Thymus (tissue), 11 donors: ENCODE measurements at regions not wholly inside any gene's neighbourhood (a gene's known extent, or its start where the extent isn't known, plus 50 kb on each side); places are given as distances from the start of the nearest gene placed in this dataset.

ENCODE experiments used
- DNase-seq, 9 donors: peaks; one replicate each; pipeline ENCODE4 v3.0.0-alpha.2; 2013; ENCODE audit warnings: low spot score in 9 of 9, low read depth in 6 of 9, missing footprints in 1 of 9
- H3K27ac ChIP-seq, 2 donors: one replicate each; pipeline ENCODE4 v1.5.1; 2013; ENCODE audit warnings: control low read depth in 1 of 2, low read depth in 1 of 2, low read length in 1 of 2, mild to moderate bottlenecking in 1 of 2, moderate library complexity in 1 of 2
- H3K27me3 ChIP-seq, 2 donors: one replicate each; pipeline ENCODE4 v1.5.1; 2013; ENCODE audit warnings: low read length in 1 of 2; ENCODE audit not compliant: control insufficient read depth in 2 of 2, insufficient read depth in 1 of 2
- H3K36me3 ChIP-seq, 2 donors: one replicate each; pipeline ENCODE4 v1.5.1; 2013; ENCODE audit warnings: low read length in 1 of 2, mild to moderate bottlenecking in 1 of 2, moderate library complexity in 1 of 2; ENCODE audit not compliant: control insufficient read depth in 2 of 2, insufficient read depth in 2 of 2
- H3K4me1 ChIP-seq, 2 donors: one replicate each; pipeline ENCODE4 v1.5.1; 2013; ENCODE audit warnings: low read length in 2 of 2; ENCODE audit not compliant: control insufficient read depth in 2 of 2, insufficient read depth in 2 of 2
- H3K4me3 ChIP-seq, 2 donors: one replicate each; pipeline ENCODE4 v1.5.1; 2013; ENCODE audit warnings: low read length in 2 of 2, control low read depth in 1 of 2, mild to moderate bottlenecking in 1 of 2
- H3K9me3 ChIP-seq, 2 donors: one replicate each; pipeline ENCODE4 v1.5.1; 2013; ENCODE audit warnings: low read length in 1 of 2, mild to moderate bottlenecking in 1 of 2; ENCODE audit not compliant: control insufficient read depth in 2 of 2, insufficient read depth in 1 of 2
- WGBS: extraction: QIAGEN DNeasy Blood & Tissue Kit; methylation state at CpG from one replicate; pipeline ENCODE4 v1.1.7; 2013; 5-methylcytosine and 5-hydroxymethylcytosine counted together
- donor health status: healthy.

DNA sequence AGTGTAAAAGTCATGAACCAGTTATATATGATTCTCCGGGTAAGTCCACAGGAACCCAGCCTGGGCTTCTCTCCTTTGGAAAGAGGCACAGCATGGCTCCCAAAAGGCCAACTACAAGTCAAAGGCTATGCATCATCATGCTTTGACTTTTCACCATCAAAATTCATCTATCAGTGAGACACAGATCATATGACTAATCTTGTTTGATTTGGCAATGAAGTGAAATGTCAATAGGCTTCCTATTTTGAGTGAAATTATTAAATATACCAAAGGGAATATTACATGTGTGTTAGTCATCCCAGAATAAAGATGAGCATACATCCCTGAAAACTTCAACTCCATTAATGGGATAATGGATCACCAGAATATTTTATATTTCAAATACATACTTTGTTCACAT lies 83.5 kb upstream of the ADGRL2 start:
- Histone ChIP-seq H3K9me3 (no peaks in the 10 kb centered on the region), H3K27ac (no peak overlapping the region), H3K4me1 (no peaks in the 10 kb centered on the region), H3K36me3 (no peaks in the 10 kb centered on the region), H3K4me3 (no peak overlapping the region), H3K27me3 (no peaks in the 10 kb centered on the region)
- 97% methylated on average over 1 of the region's 1 CpG for WGBS
- no peak for DNase-seq

DNA sequence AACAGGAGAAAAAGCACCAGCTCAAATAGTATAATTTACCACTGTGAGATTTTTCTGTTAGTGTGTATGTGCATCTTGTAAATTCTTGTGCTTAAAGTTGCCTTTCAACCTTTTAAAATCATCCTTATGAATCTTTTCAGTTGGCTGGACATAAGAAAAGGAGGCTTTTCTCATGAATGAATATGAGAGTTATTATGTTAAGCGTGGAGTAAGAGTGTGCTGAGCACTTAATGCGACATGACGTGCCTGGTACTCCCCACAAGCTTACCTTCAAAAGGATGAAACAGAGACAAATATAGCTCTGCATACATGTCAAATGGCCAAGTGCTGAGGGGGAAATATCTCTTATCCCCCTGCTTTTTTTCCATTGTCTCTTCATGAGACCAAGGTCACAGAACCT lies 85.3 kb upstream of the ADGRL2 start:
- Histone ChIP-seq H3K4me3 (no peak overlapping the region), H3K4me1 (no peaks in the 10 kb centered on the region), H3K27ac (no peak overlapping the region), H3K36me3 (no peaks in the 10 kb centered on the region), H3K9me3 (no peaks in the 10 kb centered on the region), H3K27me3 (no peaks in the 10 kb centered on the region)
- DNase-seq = no peak
- 97% methylated on average over 3 of the region's 3 CpGs for WGBS

- H3K4me1 ChIP-seq = no peaks in the 10 kb centered on the region
- no peak overlapping the region for H3K4me3 ChIP-seq
- no peak overlapping the region for H3K27ac ChIP-seq
- H3K36me3 ChIP-seq = no peaks in the 10 kb centered on the region
- H3K9me3 ChIP-seq = no peaks in the 10 kb centered on the region
- H3K27me3 ChIP-seq = no peaks in the 10 kb centered on the region
- DNase-seq = no peak
Observed at GRCh38 chr1:81714636-81715035, 86.1 kb upstream of the ADGRL2 start.

DNA sequence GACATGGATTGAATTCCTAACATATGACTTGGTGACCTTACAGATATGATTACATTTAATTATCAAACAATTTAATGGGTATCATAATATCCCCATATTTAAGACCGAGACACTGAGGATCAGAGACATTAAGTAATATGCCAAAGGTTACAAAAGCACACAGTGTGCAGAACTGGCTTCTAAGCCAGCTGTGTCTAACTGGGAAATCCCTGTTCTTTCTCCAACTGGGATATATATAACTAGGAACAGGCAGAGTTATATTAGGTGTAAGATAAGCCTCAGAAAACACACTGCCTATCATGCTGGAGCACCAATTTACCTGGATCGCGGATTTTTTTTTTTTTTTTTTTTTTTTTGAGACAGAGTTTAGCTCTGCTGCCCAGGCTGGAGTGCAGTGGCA lies 88.3 kb upstream of the ADGRL2 start:
- 95% methylated on average over 3 of the region's 3 CpGs for WGBS
- DNase-seq = no peak

DNA sequence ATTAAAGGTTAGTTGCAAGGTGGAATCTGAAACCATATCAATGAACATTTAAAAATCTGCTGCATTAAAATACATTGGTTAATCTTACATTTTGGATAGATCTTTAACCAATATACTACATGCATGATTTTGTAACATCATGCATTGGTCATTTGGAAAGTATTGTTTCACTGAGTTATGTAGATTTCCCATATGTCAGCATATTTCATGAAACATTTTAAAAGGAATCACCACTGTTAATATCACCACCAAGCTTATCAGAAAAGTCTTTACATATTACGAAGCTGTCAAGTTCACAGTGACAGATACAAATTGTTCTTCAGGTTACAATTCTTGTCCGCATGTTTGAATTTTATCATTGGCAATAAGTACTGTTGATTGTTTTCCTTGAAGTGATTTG lies 89.9 kb upstream of the ADGRL2 start:
- Histone ChIP-seq H3K4me3 (no peak overlapping the region), H3K36me3 (no peaks in the 10 kb centered on the region), H3K27ac (no peak overlapping the region), H3K27me3 (no peaks in the 10 kb centered on the region), H3K4me1 (no peaks in the 10 kb centered on the region), H3K9me3 (no peaks in the 10 kb centered on the region)
- DNase-seq = no peak
- 92% methylated on average over 2 of the region's 2 CpGs for WGBS

More for the DNA sequence above, 88.3 kb upstream of the ADGRL2 start:
- H3K9me3 ChIP-seq = no peaks in the 10 kb centered on the region
- H3K4me1 ChIP-seq = no peaks in the 10 kb centered on the region
- H3K36me3 ChIP-seq = no peaks in the 10 kb centered on the region
- H3K27me3 ChIP-seq = no peaks in the 10 kb centered on the region
- no peak overlapping the region for H3K4me3 ChIP-seq
- H3K27ac ChIP-seq = no peak overlapping the region

DNA sequence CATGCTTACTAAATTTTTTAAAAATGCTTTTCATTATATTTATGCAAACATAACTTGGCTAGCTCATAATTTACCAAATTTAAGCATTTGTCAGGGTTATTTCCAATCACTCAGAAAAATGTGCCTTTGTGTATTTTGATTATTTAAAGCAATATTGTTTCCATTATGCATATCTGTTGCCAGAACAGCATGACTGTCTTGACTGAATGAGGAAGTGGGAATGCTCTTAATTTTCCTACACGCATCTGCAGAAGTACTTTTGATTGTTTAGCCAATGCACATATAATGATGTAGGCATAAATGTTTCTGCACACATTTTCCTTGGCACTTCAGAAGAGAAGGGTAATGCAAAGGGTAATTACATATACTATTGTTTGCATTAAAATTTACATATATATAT lies 92.5 kb upstream of the ADGRL2 start:
- Histone ChIP-seq H3K27me3 (no peaks in the 10 kb centered on the region), H3K4me1 (no peaks in the 10 kb centered on the region), H3K9me3 (no peaks in the 10 kb centered on the region), H3K36me3 (no peaks in the 10 kb centered on the region), H3K4me3 (no peak overlapping the region), H3K27ac (no peak overlapping the region)
- 61% methylated on average over 1 of the region's 1 CpG for WGBS
- DNase-seq = no peak

DNA sequence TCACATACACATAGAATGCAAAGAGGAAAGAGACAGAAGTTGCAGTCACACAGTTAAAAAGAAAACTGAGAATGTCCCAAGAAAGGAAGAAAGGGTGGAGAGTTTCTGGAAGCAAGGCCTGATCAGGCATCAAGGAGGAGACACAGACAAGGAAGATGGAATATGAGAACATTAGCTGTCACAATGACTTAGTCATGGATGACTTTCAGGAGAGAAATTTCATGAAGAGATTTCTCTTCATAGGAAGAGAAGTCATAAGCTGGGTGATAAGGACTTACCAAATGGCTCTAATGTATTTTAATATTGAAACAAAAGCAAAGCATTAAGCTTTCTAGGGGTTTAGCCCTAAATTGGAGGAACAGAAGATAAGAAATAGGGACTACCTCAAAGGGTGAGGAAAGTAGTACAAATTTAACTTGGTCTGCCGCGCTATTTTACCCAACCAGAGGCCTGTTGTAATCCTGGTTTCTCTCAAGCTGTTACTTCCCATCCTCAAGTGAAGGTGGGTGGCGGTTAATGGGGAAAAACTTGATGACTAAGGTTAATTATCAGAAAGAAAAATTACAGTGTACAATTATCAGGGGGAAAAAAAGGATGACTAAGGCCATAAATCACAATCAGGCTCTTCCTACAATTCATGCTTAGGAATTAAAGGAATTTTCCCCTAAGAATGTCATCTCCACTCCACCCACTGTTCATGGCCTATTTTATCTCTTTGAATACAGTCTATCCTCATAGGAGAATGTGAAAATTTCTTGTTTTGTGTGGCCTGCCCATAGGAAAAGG lies 93.9 kb upstream of the ADGRL2 start:
- H3K27me3 ChIP-seq = no peaks in the 10 kb centered on the region
- H3K4me1 ChIP-seq = no peaks in the 10 kb centered on the region
- no peaks in the 10 kb centered on the region for H3K36me3 ChIP-seq
- no peak overlapping the region for H3K27ac ChIP-seq
- no peak overlapping the region for H3K4me3 ChIP-seq
- WGBS = 92% methylated on average over 3 of the region's 3 CpGs
- no peaks in the 10 kb centered on the region for H3K9me3 ChIP-seq
- no peak for DNase-seq

- Histone ChIP-seq H3K27ac (no peak overlapping the region), H3K9me3 (no peaks in the 10 kb centered on the region)
- WGBS = 96% methylated on average over 5 of the region's 5 CpGs
Observed at GRCh38 chr1:81703756-81704463, 96.8 kb upstream of the ADGRL2 start.

DNA sequence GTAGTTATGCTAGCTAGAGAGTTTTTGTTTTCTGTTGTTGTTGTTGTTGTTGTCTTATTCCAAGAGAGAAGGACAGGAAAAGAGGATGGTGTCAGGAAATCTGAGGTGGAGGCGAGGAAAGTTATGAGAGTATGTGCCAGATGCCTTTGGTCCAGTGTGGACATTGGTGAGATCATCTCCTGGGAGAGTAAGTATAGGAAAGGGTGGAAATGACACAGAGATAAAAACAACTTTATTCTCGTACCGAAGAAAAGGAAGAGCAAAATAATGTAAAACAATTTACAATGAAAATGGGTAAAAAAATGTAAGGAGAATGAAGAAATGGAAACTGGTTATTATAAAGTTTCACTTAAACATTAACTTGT lies 97.4 kb upstream of the ADGRL2 start:
- no peak for DNase-seq
- 90% methylated on average over 3 of the region's 3 CpGs for WGBS
- Histone ChIP-seq H3K4me3 (no peak overlapping the region), H3K27ac (no peak overlapping the region), H3K9me3 (no peaks in the 10 kb centered on the region), H3K4me1 (no peaks in the 10 kb centered on the region), H3K27me3 (no peaks in the 10 kb centered on the region), H3K36me3 (no peaks in the 10 kb centered on the region)

More at GRCh38 chr1:81703756-81704463, 96.8 kb upstream of the ADGRL2 start:
- Histone ChIP-seq H3K27me3 (no peaks in the 10 kb centered on the region), H3K4me1 (no peaks in the 10 kb centered on the region), H3K4me3 (no peak overlapping the region), H3K36me3 (no peaks in the 10 kb centered on the region)
- DNase-seq = no peak
